Astrocyte (in vitro differentiated cells and primary cell): ENCODE measurements at regions not wholly inside any gene's neighbourhood (a gene's known extent, or its start where the extent isn't known, plus 50 kb on each side); places are given as distances from the start of the nearest gene placed in this dataset.
A peak's percentile ranks its signal among the peaks of the same experiment; 100 is the strongest.

Experiments used
- DNase-seq: peaks from one replicate; pipeline ENCODE4 v3.0.0-alpha.2; 2010; ENCODE audit warnings: low read depth
- FAIRE-seq: peaks from 2 replicates; lab custom pipeline; 2011; peaks lifted over from hg19 to GRCh38; lab: Jason Lieb, UNC
- H2AFZ ChIP-seq: 2 replicates; pipeline ENCODE4 v1.6.0; 2012; ENCODE audit warnings: low read depth, low read length, inconsistent platforms
- H3K27ac ChIP-seq: 2 replicates; pipeline ENCODE4 v1.5.1; 2011; ENCODE audit warnings: low read depth, low read length, inconsistent platforms
- H3K27me3 ChIP-seq: 2 replicates; pipeline ENCODE4 v1.6.0; 2011; ENCODE audit warnings: low read length, inconsistent platforms; ENCODE audit not compliant: insufficient read depth
- H3K36me3 ChIP-seq: 2 replicates; pipeline ENCODE4 v1.5.1; 2011; ENCODE audit warnings: low read length, inconsistent platforms; ENCODE audit not compliant: insufficient read depth
- H3K4me1 ChIP-seq: 2 replicates; pipeline ENCODE4 v1.5.1; 2011; ENCODE audit warnings: low read length, inconsistent platforms; ENCODE audit not compliant: insufficient read depth
- H3K4me2 ChIP-seq: 2 replicates; pipeline ENCODE4 v1.6.0; 2012; ENCODE audit warnings: low read length, inconsistent platforms
- H3K4me3 ChIP-seq: 2 replicates; pipeline ENCODE4 v1.5.1; 2011; ENCODE audit warnings: low read depth, mild to moderate bottlenecking, low read length, inconsistent platforms; ENCODE audit not compliant: insufficient read depth
- H3K79me2 ChIP-seq: 2 replicates; pipeline ENCODE4 v1.6.0; 2012; ENCODE audit warnings: mild to moderate bottlenecking, low read length, inconsistent platforms; ENCODE audit not compliant: insufficient read depth
- H3K9ac ChIP-seq: 2 replicates; pipeline ENCODE4 v1.6.0; 2012; ENCODE audit warnings: mild to moderate bottlenecking, low read length, inconsistent platforms
- H3K9me3 ChIP-seq: 2 replicates; pipeline ENCODE4 v1.5.1; 2012; ENCODE audit warnings: low read depth, mild to moderate bottlenecking, low read length, inconsistent platforms; ENCODE audit not compliant: insufficient read depth
- H4K20me1 ChIP-seq: 2 replicates; pipeline ENCODE4 v1.6.0; 2012; ENCODE audit warnings: low read length, inconsistent platforms; ENCODE audit not compliant: insufficient read depth
- H3K27ac Mint-ChIP-seq: one replicate; pipeline ENCODE4 v1.8.0; 2021; ENCODE audit warnings: mild to moderate bottlenecking, mixed read lengths; ENCODE audit not compliant: unreplicated experiment
- H3K27me3 Mint-ChIP-seq: one replicate; pipeline ENCODE4 v1.8.0; 2021; ENCODE audit warnings: low read depth, mixed read lengths; ENCODE audit not compliant: unreplicated experiment
- H3K36me3 Mint-ChIP-seq: one replicate; pipeline ENCODE4 v1.8.0; 2021; ENCODE audit warnings: low read depth, mixed read lengths; ENCODE audit not compliant: unreplicated experiment
- H3K4me1 Mint-ChIP-seq: one replicate; pipeline ENCODE4 v1.8.0; 2021; ENCODE audit warnings: low read depth, mixed read lengths; ENCODE audit not compliant: unreplicated experiment
- H3K4me3 Mint-ChIP-seq: one replicate; pipeline ENCODE4 v1.8.0; 2021; ENCODE audit warnings: mild to moderate bottlenecking, moderate library complexity, mixed read lengths; ENCODE audit not compliant: unreplicated experiment
- H3K9me3 Mint-ChIP-seq: one replicate; pipeline ENCODE4 v1.8.0; 2021; ENCODE audit warnings: mild to moderate bottlenecking, mixed read lengths; ENCODE audit not compliant: unreplicated experiment
- CTCF ChIP-seq: IDR thresholded peaks from 2 replicates; pipeline ENCODE4 v1.5.1; 2011; ENCODE audit warnings: low read depth, mild to moderate bottlenecking, inconsistent platforms, low read length, moderate library complexity; ENCODE audit not compliant: insufficient read depth
- EZH2 ChIP-seq: IDR thresholded peaks from 2 replicates; pipeline ENCODE4 v1.6.1; 2012; ENCODE audit warnings: mild to moderate bottlenecking, low read length, inconsistent platforms; ENCODE audit not compliant: insufficient read depth

GRCh38 chr4:82043809-82044137 lies 330.0 kb downstream of the HNRNPD start:
- H3K4me2 ChIP-seq = peak overlapping the region; percentile 82
- no peaks in the 10 kb centered on the region for H3K79me2 ChIP-seq
- TF ChIP-seq EZH2 (no peak), CTCF (no peak)
- FAIRE-seq (no peak), DNase-seq (no peak)
- Mint-ChIP-seq H3K36me3 (no peaks in the 10 kb centered on the region), H3K4me1 (peaks cover 4% of the 10 kb centered on the region), H3K9me3 (peaks cover 3% of the 10 kb centered on the region), H3K27ac (no peak overlapping the region), H3K4me3 (peak overlapping the region; percentile 80), H3K27me3 (peaks cover 64% of the 10 kb centered on the region)
- peaks cover 26% of the 10 kb centered on the region for H3K27me3 ChIP-seq
- H3K9me3 ChIP-seq = no peaks in the 10 kb centered on the region
- no peak overlapping the region for H3K9ac ChIP-seq
- no peaks in the 10 kb centered on the region for H4K20me1 ChIP-seq
- H3K4me1 ChIP-seq = no peaks in the 10 kb centered on the region
- H3K36me3 ChIP-seq = no peaks in the 10 kb centered on the region
- H2AFZ ChIP-seq = no peak overlapping the region
- no peak overlapping the region for H3K4me3 ChIP-seq
- no peak overlapping the region for H3K27ac ChIP-seq

DNA sequence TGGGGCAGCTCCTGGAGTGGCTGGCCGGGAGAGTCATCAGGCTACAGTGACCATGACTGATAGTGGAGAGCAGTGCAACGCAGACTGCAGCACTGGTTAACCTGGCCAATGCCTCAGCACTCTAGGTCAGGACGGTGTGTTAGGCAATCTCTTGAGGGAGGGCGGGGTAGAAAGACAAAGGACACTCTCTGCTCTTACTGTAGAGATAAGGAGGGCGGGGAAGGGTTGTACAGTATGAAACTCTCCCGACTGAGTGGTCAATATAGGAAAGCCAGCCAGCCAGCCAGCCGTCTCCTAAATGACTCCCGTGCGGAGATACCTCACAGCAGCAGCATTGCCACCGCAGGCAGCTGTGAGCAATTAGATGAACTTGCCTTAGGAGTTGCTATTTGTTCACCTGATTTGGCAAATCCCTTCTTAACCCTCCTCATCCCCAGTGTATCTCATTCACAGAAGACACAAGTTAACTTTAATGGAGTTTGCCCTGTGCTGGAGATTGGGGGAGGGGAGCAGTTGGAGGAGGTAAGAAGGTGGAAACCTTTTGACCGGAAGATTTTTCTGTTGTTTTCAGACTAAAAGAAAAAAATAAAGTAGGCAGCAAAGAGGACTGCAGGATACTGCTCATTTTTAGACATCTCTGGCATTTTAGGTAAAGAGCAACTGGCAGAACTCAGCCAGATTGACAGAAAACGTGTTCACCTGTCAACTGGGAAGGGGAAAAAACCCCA lies 330.5 kb downstream of the HNRNPD start:
- H3K27me3 Mint-ChIP-seq = peaks cover 64% of the 10 kb centered on the region
- H3K9me3 Mint-ChIP-seq = peaks cover 3% of the 10 kb centered on the region
- H3K79me2 ChIP-seq = no peaks in the 10 kb centered on the region
- H2AFZ ChIP-seq = no peak overlapping the region
- H4K20me1 ChIP-seq = no peaks in the 10 kb centered on the region
- H3K4me3 Mint-ChIP-seq = peak overlapping the region; percentile 80
- FAIRE-seq (no peak), DNase-seq (no peak)
- no peak overlapping the region for H3K4me3 ChIP-seq
- H3K4me2 ChIP-seq = no peak overlapping the region
- no peak overlapping the region for H3K9ac ChIP-seq
- no peak overlapping the region for H3K27ac ChIP-seq
- H3K4me1 ChIP-seq = no peaks in the 10 kb centered on the region
- H3K27ac Mint-ChIP-seq = no peak overlapping the region
- peaks cover 4% of the 10 kb centered on the region for H3K4me1 Mint-ChIP-seq
- H3K9me3 ChIP-seq = no peaks in the 10 kb centered on the region
- H3K27me3 ChIP-seq = peaks cover 26% of the 10 kb centered on the region
- no peaks in the 10 kb centered on the region for H3K36me3 ChIP-seq
- TF ChIP-seq EZH2 (no peak), CTCF (no peak)
- no peaks in the 10 kb centered on the region for H3K36me3 Mint-ChIP-seq

DNA sequence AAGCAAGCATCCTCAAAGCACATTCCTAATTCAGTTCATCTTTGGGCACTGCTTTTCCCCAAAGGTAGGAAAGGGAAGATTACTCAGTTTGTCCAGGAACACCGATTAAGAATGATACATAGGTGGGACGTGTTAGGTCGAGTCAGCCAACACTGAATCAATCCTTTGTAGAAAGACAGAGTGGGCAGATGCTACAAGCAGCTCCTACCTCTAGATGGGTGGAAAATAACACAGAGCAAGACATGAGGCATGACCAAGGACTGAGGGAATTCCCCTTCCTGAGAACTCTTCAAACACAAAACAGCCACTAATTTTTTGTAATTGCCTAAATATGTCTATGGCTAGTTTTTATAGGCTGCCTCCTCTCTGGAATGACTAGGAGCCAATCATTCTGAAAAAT lies 331.7 kb downstream of the HNRNPD start:
- peaks cover 2% of the 10 kb centered on the region for H3K4me1 Mint-ChIP-seq
- no peak overlapping the region for H3K4me3 Mint-ChIP-seq
- Histone ChIP-seq H2AFZ (no peak overlapping the region), H3K27me3 (peaks cover 26% of the 10 kb centered on the region), H3K79me2 (no peaks in the 10 kb centered on the region), H3K36me3 (no peaks in the 10 kb centered on the region), H3K9me3 (no peaks in the 10 kb centered on the region), H3K4me1 (no peaks in the 10 kb centered on the region), H3K9ac (no peak overlapping the region), H3K4me3 (no peak overlapping the region), H3K4me2 (no peak overlapping the region), H4K20me1 (no peaks in the 10 kb centered on the region), H3K27ac (no peak overlapping the region)
- FAIRE-seq (no peak), DNase-seq (no peak)
- H3K27ac Mint-ChIP-seq = no peak overlapping the region
- no peaks in the 10 kb centered on the region for H3K36me3 Mint-ChIP-seq
- peaks cover 3% of the 10 kb centered on the region for H3K9me3 Mint-ChIP-seq
- peaks cover 61% of the 10 kb centered on the region for H3K27me3 Mint-ChIP-seq
- no peak for TF ChIP-seq CTCF
- no peak for TF ChIP-seq EZH2
